IMR-90 (cell line): ENCODE measurements at regions not wholly inside any gene's neighbourhood (a gene's known extent, or its start where the extent isn't known, plus 50 kb on each side); places are given as distances from the start of the nearest gene placed in this dataset.
"Not testable (repeated sequence)": the region's sequence is repeated elsewhere in the genome, so short reads cannot be mapped to it uniquely, and the experiment has no call there.

Experiments used
- ATAC-seq: fragments of 200-7000 bp; cut with Tn5 transposase; 2 replicates; pipeline ENCODE4 v1.9.1; 2020; ENCODE audit warnings: low read depth, mild to moderate bottlenecking, moderate library complexity
- BruUV-seq: library from RNA; stranded (reverse); fragments of 400-500 nt; replicated peaks from 2 replicates; lab custom pipeline; 2021; lab: Mats Ljungman, UMichigan
- CTCF ChIA-PET: fragments of 300-600 bp; formaldehyde crosslinking; extraction: SDS; loops from one replicate; lab custom pipeline; 2021; ENCODE audit warnings: antibody characterized with exemption; lab: Yijun Ruan, JAX
- POLR2A ChIA-PET: fragments of 300-600 bp; sonication (Branson Sonifier 250); formaldehyde crosslinking; loops from one replicate; lab custom pipeline; 2022; ENCODE audit warnings: antibody characterized with exemption; ENCODE audit not compliant: unreplicated experiment; lab: Charles Lee
- DNase-seq: peaks from one replicate; pipeline ENCODE4 v3.0.0; 2013
- H2AFZ ChIP-seq: replicated peaks from 2 replicates; pipeline ENCODE3; 2013; ENCODE audit warnings: low read length, mild to moderate bottlenecking; ENCODE audit not compliant: poor library complexity
- H2AK5ac ChIP-seq: 2 replicates; pipeline ENCODE4 v1.6.1; 2013; ENCODE audit warnings: low read depth, low read length, inconsistent platforms
- H2AK9ac ChIP-seq: replicated peaks from 2 replicates; pipeline ENCODE3; 2013; ENCODE audit warnings: mild to moderate bottlenecking, low read depth, low read length, moderate library complexity; ENCODE audit not compliant: poor library complexity
- H2BK120ac ChIP-seq: 2 replicates; pipeline ENCODE4 v1.6.1; 2013; ENCODE audit warnings: low read depth, low read length, inconsistent platforms
- H2BK15ac ChIP-seq: 3 replicates; pipeline ENCODE4 v1.6.1; 2013; ENCODE audit warnings: low read depth, low read length, inconsistent platforms
- H2BK20ac ChIP-seq: 2 replicates; pipeline ENCODE4 v1.6.1; 2013; ENCODE audit warnings: low read depth, mild to moderate bottlenecking, inconsistent platforms, low read length, moderate library complexity
- H2BK5ac ChIP-seq: 2 replicates; pipeline ENCODE4 v1.6.1; 2013; ENCODE audit warnings: mild to moderate bottlenecking, low read depth, low read length, inconsistent platforms; ENCODE audit not compliant: poor library complexity, severe bottlenecking
- H3K14ac ChIP-seq: replicated peaks from 2 replicates; pipeline ENCODE4 v1.6.1; 2013; ENCODE audit warnings: low read depth, low read length, inconsistent platforms
- H3K18ac ChIP-seq: 2 replicates; pipeline ENCODE4 v1.6.1; 2013; ENCODE audit warnings: low read depth, low read length, control low read depth
- H3K23ac ChIP-seq: 2 replicates; pipeline ENCODE4 v1.6.1; 2013; ENCODE audit warnings: low read depth, low read length, inconsistent platforms
- H3K27ac ChIP-seq: 2 replicates; pipeline ENCODE4 v1.5.1; 2013; ENCODE audit warnings: mild to moderate bottlenecking, control low read depth, low read length; ENCODE audit not compliant: insufficient read depth
- H3K27me3 ChIP-seq: 2 replicates; pipeline ENCODE4 v1.6.1; 2013; ENCODE audit warnings: low read length; ENCODE audit not compliant: control insufficient read depth, insufficient read depth
- H3K36me3 ChIP-seq: 2 replicates; pipeline ENCODE4 v1.6.1; 2013; ENCODE audit warnings: low read length, mixed read lengths; ENCODE audit not compliant: control insufficient read depth, insufficient read depth
- H3K4ac ChIP-seq: 2 replicates; pipeline ENCODE4 v1.6.1; 2013; ENCODE audit warnings: low read depth, low read length, inconsistent platforms
- H3K4me1 ChIP-seq: 2 replicates; pipeline ENCODE4 v1.6.1; 2013; ENCODE audit warnings: low read length, mixed read lengths; ENCODE audit not compliant: control insufficient read depth, insufficient read depth
- H3K4me2 ChIP-seq: 2 replicates; pipeline ENCODE4 v1.6.1; 2013; ENCODE audit warnings: low read depth, mild to moderate bottlenecking, control low read depth, low read length, moderate library complexity
- H3K4me3 ChIP-seq: 2 replicates; pipeline ENCODE4 v1.5.1; 2013; ENCODE audit warnings: low read depth, mild to moderate bottlenecking, control low read depth, low read length, moderate library complexity; ENCODE audit not compliant: insufficient read depth
- H3K56ac ChIP-seq: 2 replicates; pipeline ENCODE4 v1.6.1; 2013; ENCODE audit warnings: low read length, inconsistent platforms; ENCODE audit not compliant: insufficient read depth; ENCODE audit errors: extremely low read depth
- H3K79me1 ChIP-seq, 2 experiments: 2 replicates each; pipeline ENCODE4 v1.6.1; 2013; ENCODE audit warnings: low read length in 2 of 2, inconsistent platforms in 1 of 2, low read depth in 1 of 2
- H3K9ac ChIP-seq: 2 replicates; pipeline ENCODE4 v1.6.1; 2013; ENCODE audit warnings: low read depth, low read length, control low read depth
- H3K9me1 ChIP-seq: 2 replicates; pipeline ENCODE4 v1.6.1; 2013; ENCODE audit warnings: low read length, inconsistent platforms; ENCODE audit not compliant: insufficient read depth
- H3K9me3 ChIP-seq: 2 replicates; pipeline ENCODE4 v1.6.1; 2013; ENCODE audit warnings: low read length; ENCODE audit not compliant: control insufficient read depth, insufficient read depth
- H4K20me1 ChIP-seq: 2 replicates; pipeline ENCODE4 v1.6.1; 2013; ENCODE audit warnings: low read length, inconsistent platforms; ENCODE audit not compliant: insufficient read depth
- H4K5ac ChIP-seq: 2 replicates; pipeline ENCODE4 v1.6.1; 2013; ENCODE audit warnings: mild to moderate bottlenecking, low read depth, low read length, control low read depth
- H4K8ac ChIP-seq, 2 experiments: 2 replicates each; pipeline ENCODE4 v1.6.1; 2013; ENCODE audit warnings: low read depth in 2 of 2, low read length in 2 of 2, control low read depth in 1 of 2, inconsistent platforms in 1 of 2
- H4K91ac ChIP-seq: 2 replicates; pipeline ENCODE4 v1.6.1; 2013; ENCODE audit warnings: low read depth, low read length, inconsistent platforms; ENCODE audit not compliant: insufficient read depth
- WGBS, 2 experiments: methylation state at CpG; one replicate each; pipeline versions ENCODE4 v1.1.5 to v1.1.7; 2013; ENCODE audit warnings: missing lambda C conversion rate in 2 of 2; ENCODE audit not compliant: insufficient read length in 1 of 2; ENCODE audit errors: extremely low coverage in 2 of 2; 5-methylcytosine and 5-hydroxymethylcytosine counted together
- dilution Hi-C: fragments of 300-500 bp; cut with HindIII; formaldehyde crosslinking; loops from one replicate; pipeline ENCODE4 v1.14.3; 2018; ENCODE audit warnings: low sequenced_read_pairs; ENCODE audit not compliant: unreplicated experiment
- in situ Hi-C: fragments of 300-500 bp; cut with MboI; formaldehyde crosslinking; loops from 3 replicates; pipeline ENCODE4 v1.14.3; 2019; ENCODE audit warnings: low sequenced_read_pairs, inconsistent platforms, mixed read lengths
- intact Hi-C: fragments of 100-400 bp; cut with micrococcal nuclease; formaldehyde crosslinking; loops from 2 replicates; pipeline ENCODE4 v1.10.0; 2022

- CTCF ChIA-PET, intact Hi-C loops, H3K4me2 ChIP-seq, dilution Hi-C loops, H3K9ac ChIP-seq, H3K14ac ChIP-seq, in situ Hi-C loops, H3K4ac ChIP-seq, BruUV-seq, POLR2A ChIA-PET, H3K56ac ChIP-seq, H3K4me3 ChIP-seq, ATAC-seq, H3K23ac ChIP-seq, H3K18ac ChIP-seq, H2BK120ac ChIP-seq, H3K27ac ChIP-seq, H4K91ac ChIP-seq, H4K20me1 ChIP-seq, H2AK9ac ChIP-seq, H3K4me1 ChIP-seq, H2BK15ac ChIP-seq, H2AK5ac ChIP-seq, H2BK5ac ChIP-seq, H2AFZ ChIP-seq, H4K5ac ChIP-seq, DNase-seq, H3K27me3 ChIP-seq, H3K36me3 ChIP-seq, H3K9me1 ChIP-seq, H2BK20ac ChIP-seq, H3K79me1 ChIP-seq, H4K8ac ChIP-seq: not testable (repeated sequence)
- 100% methylated on average over 2 of the region's 15 CpGs; no CpG with 5 or more reads in 1 of the 2 experiments for WGBS, 2 experiments
- H3K9me3 ChIP-seq, result peaks cover 32% of the 10 kb centered on the region
These were observed 118.9 kb downstream of the ZNF675 start for GRCh38 chr19:23568116-23568515.
